ENCODE measurements at regions not wholly inside any gene's neighbourhood (a gene's known extent, or its start where the extent isn't known, plus 50 kb on each side); places are given as distances from the start of the nearest gene placed in this dataset.
A peak's percentile ranks its signal among the peaks of the same experiment; 100 is the strongest.

DNA sequence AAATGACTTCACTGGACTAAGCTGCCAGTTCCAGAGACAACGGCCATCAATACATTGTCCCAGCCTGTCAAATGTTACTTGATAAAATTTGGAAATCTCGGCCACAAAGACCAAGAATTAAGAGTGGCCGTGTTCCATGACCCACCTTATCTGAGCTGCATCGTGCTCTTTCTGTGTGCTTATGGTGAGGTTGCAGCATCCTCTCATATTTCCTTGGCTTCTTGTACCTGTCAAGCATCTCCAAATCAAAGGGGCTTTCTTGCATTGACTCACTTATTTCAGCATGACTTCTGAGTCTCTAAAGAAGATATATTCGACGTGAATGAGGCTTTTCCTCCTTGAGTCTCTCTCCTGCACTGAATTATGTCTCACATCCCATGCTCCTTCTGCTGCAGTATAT is 421.7 kb downstream of the MCTP2 start:
- DNase-seq = no peak
- Histone ChIP-seq H3K9me3 (no peaks in the 10 kb centered on the region), H3K4me3 (no peak overlapping the region), H3K27me3 (0 out of 2 replicates have a peak, but pooled peaks cover 3% of the 10 kb centered on the region), H3K36me3 (no peaks in the 10 kb centered on the region)

DNA sequence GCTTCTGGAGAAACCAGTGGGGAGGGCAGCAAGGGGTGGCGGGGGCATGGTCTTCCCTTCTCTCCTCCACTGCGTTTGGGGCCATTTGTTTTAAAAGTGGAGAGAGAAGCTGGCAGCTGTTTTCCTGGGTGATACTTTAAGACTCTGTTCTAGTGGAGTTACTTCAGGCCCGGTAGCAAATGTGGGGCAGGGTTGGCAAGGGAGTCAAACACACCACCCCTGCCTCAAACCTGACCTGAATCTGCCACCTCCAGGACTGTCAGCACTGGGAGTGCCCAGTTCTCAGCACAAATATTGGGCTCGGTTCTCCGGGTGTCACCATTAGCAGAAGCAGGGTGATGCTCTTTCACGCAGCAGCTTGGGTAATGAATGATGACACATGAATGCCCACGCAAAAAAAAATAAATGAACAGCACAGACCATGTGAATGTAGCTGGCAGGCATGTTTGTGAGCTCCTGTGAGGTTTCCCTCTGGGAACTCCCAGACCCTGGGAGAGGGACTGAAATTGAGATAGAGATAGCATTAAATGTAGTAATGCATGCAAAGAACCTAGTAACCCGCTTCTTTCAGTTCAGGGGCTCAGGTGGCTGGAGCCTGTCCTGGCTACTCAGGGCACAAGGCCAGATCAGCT is 424.0 kb downstream of the MCTP2 start:
- Histone ChIP-seq H3K36me3 (no peaks in the 10 kb centered on the region), H3K4me3 (no peak overlapping the region), H3K27me3 (0 out of 2 replicates have a peak, but pooled peaks cover 3% of the 10 kb centered on the region), H3K9me3 (no peaks in the 10 kb centered on the region)
- no peak for DNase-seq

DNA sequence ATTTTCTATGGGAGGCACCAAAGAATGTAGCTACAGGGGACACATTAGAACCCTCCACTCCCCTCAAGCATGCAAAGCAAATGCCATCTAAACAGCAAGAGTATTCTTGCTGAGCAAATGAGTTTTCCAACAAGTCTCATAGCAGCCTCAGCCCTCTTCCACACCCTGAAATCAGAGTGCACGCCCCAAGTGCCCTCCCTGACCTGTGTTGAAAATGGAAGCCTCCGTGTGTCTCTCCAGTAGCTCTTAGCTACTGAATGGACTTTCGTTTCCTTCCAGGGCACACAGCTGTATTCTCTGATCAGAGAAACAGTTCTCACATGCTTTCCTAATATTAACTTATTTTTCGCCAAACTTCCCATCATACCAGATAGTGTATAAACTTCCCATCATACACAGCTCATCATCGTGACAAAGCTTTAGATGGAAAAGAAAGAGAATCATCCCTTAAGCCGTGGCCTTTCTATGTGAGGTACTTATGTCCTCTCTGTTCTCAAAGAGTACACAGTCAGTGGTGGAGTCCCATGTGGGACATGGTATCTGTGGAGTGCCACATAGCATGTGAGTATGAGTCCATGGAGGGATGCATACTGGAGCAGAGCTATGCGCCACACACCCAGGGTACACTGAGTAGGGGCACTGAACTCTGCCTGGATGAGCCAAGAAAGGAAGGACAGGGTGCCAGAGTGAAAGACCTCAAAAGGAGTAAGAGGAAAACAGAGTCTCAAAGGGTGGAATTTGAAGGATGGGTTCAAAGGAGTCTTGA is 434.5 kb downstream of the MCTP2 start:
- Histone ChIP-seq H3K36me3 (no peaks in the 10 kb centered on the region), H3K9me3 (no peaks in the 10 kb centered on the region), H3K27me3 (no peaks in the 10 kb centered on the region), H3K4me3 (no peak overlapping the region)
- no peak for DNase-seq

DNA sequence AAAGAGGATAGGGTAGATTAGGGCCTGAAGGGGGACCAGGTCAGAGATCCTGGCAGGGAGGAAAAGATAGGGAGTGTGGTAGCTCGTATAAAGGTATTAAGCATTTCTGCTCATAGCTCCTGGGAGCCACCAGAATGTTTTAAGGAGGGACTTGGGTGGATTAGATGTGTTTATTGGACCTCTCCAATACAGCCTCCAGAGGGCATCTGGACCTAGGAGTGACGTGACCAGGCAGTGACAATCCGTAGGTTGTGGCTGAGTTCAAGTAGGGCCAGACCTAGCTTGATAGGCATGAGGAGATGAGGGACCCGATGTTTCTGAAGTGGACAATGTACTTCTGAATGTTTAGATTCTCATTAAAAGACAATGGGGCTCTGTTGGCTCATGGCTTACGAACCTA is 435.2 kb downstream of the MCTP2 start:
- Histone ChIP-seq H3K36me3 (no peaks in the 10 kb centered on the region), H3K27me3 (no peaks in the 10 kb centered on the region), H3K4me3 (no peak overlapping the region)

DNA sequence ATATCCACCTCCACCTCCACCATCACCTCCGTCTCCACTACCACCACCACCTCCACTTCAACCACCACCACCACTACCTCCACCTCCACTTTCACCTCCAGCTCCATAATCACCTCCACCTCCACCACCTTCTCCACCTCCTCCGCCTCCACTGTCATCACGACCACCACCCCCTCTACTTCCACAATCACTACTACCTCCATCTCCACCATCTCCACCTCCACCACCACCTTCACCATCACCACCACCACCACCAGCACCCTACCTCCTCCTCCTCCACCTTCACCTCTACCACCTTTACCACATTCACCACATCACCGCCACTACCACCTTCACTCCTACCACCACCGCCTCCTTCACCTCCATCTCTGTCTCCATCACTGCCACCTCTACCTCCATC is 435.7 kb downstream of the MCTP2 start:
- H3K27me3 ChIP-seq = no peaks in the 10 kb centered on the region
- DNase-seq = no peak
- no peaks in the 10 kb centered on the region for H3K9me3 ChIP-seq
- no peak overlapping the region for H3K4me3 ChIP-seq
- no peaks in the 10 kb centered on the region for H3K36me3 ChIP-seq

More for the DNA sequence above, 435.2 kb downstream of the MCTP2 start:
- no peaks in the 10 kb centered on the region for H3K9me3 ChIP-seq
- DNase-seq = no peak

DNA sequence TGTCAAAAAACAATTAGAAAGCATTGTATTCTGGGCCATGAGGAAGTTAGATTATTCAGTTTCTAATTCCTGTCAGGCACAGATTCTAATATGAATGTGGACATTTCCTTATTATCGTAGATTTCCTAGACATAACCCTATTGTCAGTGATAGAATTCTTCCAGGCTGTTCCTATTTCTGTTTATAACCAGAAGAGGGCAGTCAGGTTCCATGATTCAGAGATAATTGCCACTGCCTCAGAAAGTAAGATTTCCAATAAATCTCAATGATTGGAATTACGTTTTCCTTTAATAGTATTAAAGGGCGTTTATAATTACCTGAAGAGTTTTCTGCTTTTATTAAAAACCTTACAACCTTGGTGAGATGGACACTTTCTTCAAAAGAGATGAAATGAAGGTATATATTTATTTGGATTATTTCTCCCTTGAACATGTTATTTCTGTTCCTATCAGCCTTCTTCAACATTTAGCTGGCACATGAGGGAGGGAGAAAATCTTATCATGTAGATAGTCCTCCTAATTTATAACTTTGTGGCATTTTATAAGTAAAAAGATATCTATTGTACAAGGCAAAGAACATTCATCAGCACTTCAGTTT is 439.2 kb downstream of the MCTP2 start:
- Histone ChIP-seq H3K9me3 (no peaks in the 10 kb centered on the region), H3K36me3 (no peaks in the 10 kb centered on the region), H3K27me3 (no peaks in the 10 kb centered on the region), H3K4me3 (no peak overlapping the region)
- no peak for DNase-seq

DNA sequence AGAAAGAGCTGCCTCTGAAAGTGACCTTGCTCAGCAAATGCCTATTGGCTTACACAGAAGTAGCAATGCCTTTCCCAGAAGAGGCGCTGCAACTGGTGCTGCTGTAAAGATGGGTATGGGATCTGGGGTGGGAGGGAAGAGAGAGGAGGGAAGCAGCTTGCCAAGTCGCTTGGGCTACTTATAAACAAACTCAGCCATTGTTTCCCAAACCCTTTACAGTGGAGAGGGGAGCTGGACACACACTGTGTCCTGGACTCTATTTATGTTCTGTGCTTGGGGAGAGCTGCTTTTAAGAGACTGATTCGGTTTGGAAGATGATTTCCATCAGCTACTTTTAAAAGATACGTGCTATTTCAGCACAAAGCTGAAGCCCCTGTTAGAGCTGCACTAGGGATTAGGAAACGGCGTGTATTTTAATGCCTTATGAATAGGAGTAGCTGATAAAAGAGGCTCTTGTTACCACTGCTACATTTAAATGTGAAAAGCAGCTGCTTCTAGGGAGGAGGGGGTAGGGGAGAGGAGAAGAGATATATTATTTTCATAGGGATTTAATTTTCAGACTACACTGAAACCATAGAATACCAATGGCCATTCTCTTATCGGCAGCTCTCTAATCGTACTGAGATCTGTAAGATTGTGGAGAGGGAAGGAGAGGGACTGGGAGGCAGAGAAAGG is 440.6 kb downstream of the MCTP2 start:
- no peaks in the 10 kb centered on the region for H3K36me3 ChIP-seq
- H3K9me3 ChIP-seq = peaks cover 5% of the 10 kb centered on the region; the same call in 1 of the 2 replicates
- no peak overlapping the region for H3K4me3 ChIP-seq
- DNase-seq = peak; percentile 30
- H3K27me3 ChIP-seq = no peaks in the 10 kb centered on the region

DNA sequence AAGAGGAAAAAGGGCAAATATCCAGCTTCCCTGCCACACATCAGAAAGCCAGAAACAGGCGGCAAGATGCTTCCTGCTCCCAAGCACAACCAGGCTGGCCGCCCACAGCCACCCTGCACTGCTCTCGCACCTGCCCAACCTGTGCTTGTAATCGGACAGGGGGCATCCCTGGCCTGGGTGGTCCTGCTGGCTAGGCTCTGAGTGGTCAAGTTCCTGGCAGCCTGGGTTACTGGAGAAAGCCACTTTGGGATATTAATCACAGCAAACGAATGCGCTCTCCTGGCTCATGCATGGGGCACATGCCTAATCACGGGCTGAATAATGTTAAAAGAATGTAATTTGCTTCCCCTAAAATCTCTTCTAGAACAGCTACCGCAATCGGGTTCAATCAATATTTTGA is 442.4 kb downstream of the MCTP2 start:
- H3K36me3 ChIP-seq = no peaks in the 10 kb centered on the region
- H3K4me3 ChIP-seq = no peak overlapping the region
- peak; percentile 41 for DNase-seq
- no peaks in the 10 kb centered on the region for H3K27me3 ChIP-seq
- peaks cover 7% of the 10 kb centered on the region; the same call in 1 of the 2 replicates for H3K9me3 ChIP-seq

DNA sequence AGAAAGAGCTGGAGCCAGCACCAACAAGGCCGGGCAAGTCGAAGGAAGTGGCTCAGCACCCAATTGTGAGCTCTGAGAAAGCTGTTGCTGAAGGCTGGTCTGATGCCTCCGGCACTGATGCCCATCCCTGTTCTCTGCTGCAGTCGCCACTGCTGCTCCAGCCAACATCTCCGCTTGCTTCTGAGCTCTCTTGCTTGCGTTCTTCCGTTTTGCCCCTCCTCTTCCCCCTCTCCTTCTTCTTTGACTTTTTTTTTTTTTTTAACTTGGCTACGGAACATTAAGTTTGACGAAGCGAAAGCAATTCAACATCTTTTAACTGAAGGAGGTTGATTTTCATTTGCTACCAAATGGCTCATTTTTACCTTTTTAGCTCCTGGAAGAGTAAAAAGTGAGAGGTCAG is 442.9 kb downstream of the MCTP2 start:
- Histone ChIP-seq H3K9me3 (peaks cover 7% of the 10 kb centered on the region; the same call in 1 of the 2 replicates), H3K36me3 (no peaks in the 10 kb centered on the region), H3K27me3 (no peaks in the 10 kb centered on the region), H3K4me3 (no peak overlapping the region)
- peak; percentile 49 for DNase-seq

DNA sequence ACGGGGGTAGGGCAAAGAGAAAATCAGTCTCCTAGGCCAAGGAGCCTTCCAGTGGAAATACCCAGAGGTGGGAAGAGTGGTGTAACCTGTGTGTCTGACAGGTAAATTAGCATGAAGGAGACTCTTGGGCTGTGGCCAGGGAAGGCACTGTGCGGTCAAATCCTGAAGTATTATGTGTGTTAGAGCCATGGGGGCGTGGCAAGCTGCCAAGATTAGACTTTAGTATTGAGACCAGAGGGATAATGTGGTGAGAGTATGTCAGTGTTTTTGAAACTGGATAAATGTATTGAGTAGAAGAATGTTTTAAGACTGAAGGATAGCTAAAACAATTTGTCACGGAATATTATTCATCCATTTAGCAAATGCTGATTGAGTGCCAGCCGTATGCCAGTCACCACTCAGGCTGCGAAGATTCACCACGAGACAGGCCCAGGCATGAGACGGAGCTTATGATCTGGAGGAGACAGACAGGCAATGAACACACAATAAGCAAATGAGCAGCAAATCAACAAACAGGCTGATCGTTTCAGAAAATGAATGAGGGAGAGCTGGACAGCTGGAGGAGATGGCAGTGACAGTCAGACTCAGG is 445.9 kb downstream of the MCTP2 start:
- Histone ChIP-seq H3K36me3 (0 out of 2 replicates have a peak, but pooled peaks cover 2% of the 10 kb centered on the region), H3K9me3 (peaks cover 7% of the 10 kb centered on the region; the same call in 1 of the 2 replicates), H3K27me3 (no peaks in the 10 kb centered on the region), H3K4me3 (no peak overlapping the region)
- DNase-seq = peak; percentile 90

DNA sequence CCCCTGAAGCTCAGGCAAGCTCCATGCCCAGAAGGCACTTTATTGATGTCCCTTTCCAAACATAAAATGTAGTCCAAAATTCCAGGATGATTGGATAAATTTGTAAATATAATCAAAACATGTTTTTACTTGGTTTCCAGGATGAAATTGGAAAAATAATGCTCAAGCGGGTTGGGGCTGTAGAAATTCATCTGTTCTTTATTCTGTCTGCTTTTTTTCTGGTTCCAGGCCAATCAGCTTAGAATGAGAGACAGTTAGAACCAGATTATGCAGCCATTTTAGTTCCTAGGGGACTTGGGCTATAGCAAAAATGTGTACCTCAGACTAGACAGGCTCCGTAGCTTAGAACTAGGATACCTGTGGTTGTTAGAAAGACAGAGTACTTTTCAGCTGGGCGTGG is 450.8 kb downstream of the MCTP2 start:
- Histone ChIP-seq H3K36me3 (0 out of 2 replicates have a peak, but pooled peaks cover 2% of the 10 kb centered on the region), H3K4me3 (no peak overlapping the region), H3K27me3 (no peaks in the 10 kb centered on the region), H3K9me3 (no peaks in the 10 kb centered on the region; the same call in 1 of the 2 replicates)
- no peak for DNase-seq

DNA sequence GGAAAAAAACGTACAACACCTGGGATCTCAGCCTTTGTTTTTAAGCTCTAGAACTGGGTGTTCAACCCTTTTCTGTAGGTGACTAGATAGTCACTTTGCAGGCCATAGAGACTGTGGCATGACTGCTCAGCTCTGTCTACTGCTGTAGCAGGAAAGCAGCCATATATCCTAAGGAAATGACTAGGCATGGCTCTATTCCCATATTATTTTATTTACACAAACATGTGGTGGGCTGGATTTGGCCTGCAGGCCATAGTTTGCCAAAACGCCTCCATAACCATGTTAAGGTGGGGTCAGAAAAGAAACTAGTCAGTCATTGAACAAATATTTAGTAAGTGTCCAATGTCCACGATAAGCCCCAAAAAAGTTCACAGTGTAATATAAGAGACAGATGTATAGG is 452.5 kb downstream of the MCTP2 start:
- Histone ChIP-seq H3K36me3 (0 out of 2 replicates have a peak, but pooled peaks cover 2% of the 10 kb centered on the region), H3K27me3 (no peaks in the 10 kb centered on the region)
- peak; percentile 76 for DNase-seq

DNA sequence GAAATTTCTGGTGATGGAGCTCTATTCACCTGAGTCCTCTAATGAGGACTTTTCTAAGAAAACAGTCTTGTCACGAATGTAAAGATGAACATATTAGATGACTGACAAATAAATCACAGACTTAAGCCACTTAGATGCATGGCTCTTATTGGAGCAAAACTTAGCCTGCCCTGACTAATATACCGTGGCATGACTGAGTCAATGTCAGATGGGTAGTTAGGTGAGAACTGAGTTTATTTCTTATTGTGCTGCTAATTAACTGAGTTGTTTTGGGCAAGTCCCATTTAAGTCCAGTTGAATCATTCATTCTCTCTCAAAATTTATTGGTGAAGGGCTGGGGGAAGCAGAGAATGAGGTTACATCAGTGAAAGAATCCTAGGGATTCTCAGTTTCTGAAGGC is 459.8 kb downstream of the MCTP2 start:
- no peak for DNase-seq
- Histone ChIP-seq H3K27me3 (no peaks in the 10 kb centered on the region), H3K9me3 (no peaks in the 10 kb centered on the region), H3K4me3 (no peak overlapping the region), H3K36me3 (no peaks in the 10 kb centered on the region)

More for the DNA sequence above, 452.5 kb downstream of the MCTP2 start:
- Histone ChIP-seq H3K4me3 (no peak overlapping the region), H3K9me3 (no peaks in the 10 kb centered on the region)

DNA sequence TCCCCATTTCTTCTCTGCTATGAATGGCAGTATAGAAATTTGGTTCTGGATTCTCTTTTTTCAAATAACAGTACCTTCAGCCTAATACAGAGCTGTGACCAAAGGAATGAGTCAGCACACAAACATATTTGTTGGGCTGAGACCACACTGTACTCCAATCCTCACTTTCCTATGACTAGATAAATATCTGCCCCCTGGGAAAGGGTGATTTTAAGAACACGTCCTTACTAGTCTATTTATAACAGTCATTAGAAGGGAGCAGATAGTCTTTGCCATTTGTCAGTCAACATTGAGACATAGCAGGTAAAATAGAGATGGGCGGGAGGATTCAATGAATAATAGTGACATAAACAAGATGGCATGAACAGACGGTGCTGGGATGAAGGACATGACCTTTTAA is 461.3 kb downstream of the MCTP2 start:
- DNase-seq = no peak
- H3K27me3 ChIP-seq = no peaks in the 10 kb centered on the region
- H3K4me3 ChIP-seq = no peak overlapping the region
- no peaks in the 10 kb centered on the region for H3K36me3 ChIP-seq
- H3K9me3 ChIP-seq = no peaks in the 10 kb centered on the region

DNA sequence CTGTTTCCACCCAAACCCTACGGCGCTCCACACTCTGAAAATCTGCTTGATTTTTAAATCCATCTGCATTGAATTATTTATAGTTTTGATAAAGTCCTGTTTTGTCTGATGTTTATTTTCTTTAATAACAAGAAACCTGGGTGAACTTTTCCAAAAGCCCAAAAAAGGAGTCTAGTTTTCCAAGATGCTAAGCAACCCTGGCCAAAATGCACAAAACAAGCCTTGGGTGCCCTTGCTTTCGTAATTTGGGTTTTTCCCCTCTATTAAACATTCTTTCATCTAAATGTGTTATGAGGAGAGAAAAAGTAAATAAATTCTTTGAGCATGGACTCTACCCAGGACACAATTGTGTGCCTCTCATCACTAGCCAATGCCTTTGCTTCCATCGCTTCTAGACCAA is 468.9 kb downstream of the MCTP2 start:
- Histone ChIP-seq H3K4me3 (no peak overlapping the region), H3K27me3 (no peaks in the 10 kb centered on the region), H3K36me3 (no peaks in the 10 kb centered on the region), H3K9me3 (no peaks in the 10 kb centered on the region)
- DNase-seq = no peak

DNA sequence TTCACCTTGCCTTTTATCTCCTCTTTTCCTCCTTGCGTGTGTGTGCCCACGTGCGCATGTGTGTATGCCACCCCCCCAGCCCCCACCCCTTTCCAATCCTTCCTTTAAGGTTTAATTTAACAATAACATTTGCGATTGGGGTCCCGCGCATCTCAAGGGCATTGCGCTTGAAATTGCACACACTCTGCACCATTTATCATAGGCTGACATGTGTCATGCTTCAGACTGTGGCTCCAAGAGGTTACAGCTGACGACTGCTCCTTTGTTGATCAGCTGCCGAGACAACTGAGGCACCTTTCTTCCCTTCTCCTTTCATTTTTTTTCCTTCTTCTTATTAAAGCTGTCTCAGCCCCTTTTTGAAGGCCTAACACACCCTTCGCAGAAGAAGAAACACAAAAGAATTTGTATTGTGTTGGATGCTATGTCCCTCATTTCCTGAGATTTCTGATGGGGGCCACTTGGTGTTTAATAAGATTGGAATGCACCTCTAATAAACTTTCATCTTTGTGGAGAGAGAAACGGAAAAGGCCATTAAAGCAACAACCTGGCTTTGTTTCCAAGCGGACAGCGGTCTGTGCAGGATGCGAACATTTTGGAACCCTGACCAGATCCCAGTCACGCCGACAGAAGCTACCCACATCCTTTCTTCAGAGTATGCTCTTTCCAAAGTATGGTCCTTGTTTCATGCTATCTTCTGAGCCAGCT is 470.1 kb downstream of the MCTP2 start:
- Histone ChIP-seq H3K9me3 (no peaks in the 10 kb centered on the region), H3K36me3 (no peaks in the 10 kb centered on the region), H3K27me3 (no peaks in the 10 kb centered on the region), H3K4me3 (no peak overlapping the region)
- DNase-seq = no peak
